ENCODE measurements at regions not wholly inside any gene's neighbourhood (a gene's known extent, or its start where the extent isn't known, plus 50 kb on each side); places are given as distances from the start of the nearest gene placed in this dataset.

- no peak for TF ChIP-seq ZNF280D (tag by site-specific recombination; IDR thresholded peaks at IDR 0.05)
- no peak for TF ChIP-seq KLF9 (tag by site-specific recombination; IDR thresholded peaks at IDR 0.05; ENCODE audit: low read depth)
- TF ChIP-seq, protein P1, sequence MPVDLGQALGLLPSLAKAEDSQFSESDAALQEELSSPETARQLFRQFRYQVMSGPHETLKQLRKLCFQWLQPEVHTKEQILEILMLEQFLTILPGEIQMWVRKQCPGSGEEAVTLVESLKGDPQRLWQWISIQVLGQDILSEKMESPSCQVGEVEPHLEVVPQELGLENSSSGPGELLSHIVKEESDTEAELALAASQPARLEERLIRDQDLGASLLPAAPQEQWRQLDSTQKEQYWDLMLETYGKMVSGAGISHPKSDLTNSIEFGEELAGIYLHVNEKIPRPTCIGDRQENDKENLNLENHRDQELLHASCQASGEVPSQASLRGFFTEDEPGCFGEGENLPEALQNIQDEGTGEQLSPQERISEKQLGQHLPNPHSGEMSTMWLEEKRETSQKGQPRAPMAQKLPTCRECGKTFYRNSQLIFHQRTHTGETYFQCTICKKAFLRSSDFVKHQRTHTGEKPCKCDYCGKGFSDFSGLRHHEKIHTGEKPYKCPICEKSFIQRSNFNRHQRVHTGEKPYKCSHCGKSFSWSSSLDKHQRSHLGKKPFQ (tag by site-specific recombination; IDR thresholded peaks at IDR 0.05) = no peak
- no peak for TF ChIP-seq KLF8 (tag by site-specific recombination; IDR thresholded peaks at IDR 0.05)
- TF ChIP-seq ZNF704 (tag by site-specific recombination; IDR thresholded peaks at IDR 0.05) = no peak
- TF ChIP-seq GLIS2 (tag by site-specific recombination; IDR thresholded peaks at IDR 0.05) = no peak
- no peak for TF ChIP-seq ZNF19 (tag by site-specific recombination; IDR thresholded peaks at IDR 0.05; ENCODE audit: low read depth)
- no peak for TF ChIP-seq ZNF366 (tag by site-specific recombination; conservative IDR thresholded peaks at IDR 0.05)
- TF ChIP-seq ZNF521 (tag by site-specific recombination; IDR thresholded peaks at IDR 0.05) = no peak
- no peak for TF ChIP-seq ZNF561 (tag by site-specific recombination; IDR thresholded peaks at IDR 0.05; ENCODE audit: borderline replicate concordance)
Measured at GRCh38 chr14:99006276-99006675, 265.7 kb downstream of the BCL11B start (continued).

- ChIA-PET POLR2A (no interaction called here), CTCF (no interaction called here)
- Histone ChIP-seq H3K27ac (ENCODE audit: extremely low read depth, low read depth, low read length) (no peak overlapping the region), H3K4me1 (ENCODE audit: control insufficient read depth, insufficient read depth, low read length) (no peaks in the 10 kb centered on the region), H3K9me3 (ENCODE audit: control insufficient read depth, insufficient read depth, low read depth, low read length) (no peaks in the 10 kb centered on the region), H3K4me3 (ENCODE audit: low read depth, low read length) (no peak overlapping the region), H3K36me3 (ENCODE audit: control insufficient read depth in 2 of 2, insufficient read depth in 1 of 2, low read length in 2 of 2) (no peaks in the 10 kb centered on the region)
- TF ChIP-seq EGR2 (tag by site-specific recombination; IDR thresholded peaks at IDR 0.05; ENCODE audit: low read depth) (peak; percentile 62), ZNF416 (tag by site-specific recombination; IDR thresholded peaks at IDR 0.05) (no peak), ZSCAN4 (tag by site-specific recombination; IDR thresholded peaks at IDR 0.05) (peak; percentile 97), ZFHX2 (tag by site-specific recombination; conservative IDR thresholded peaks at IDR 0.05) (peak; percentile 73), ZNF514 (tag by site-specific recombination; IDR thresholded peaks at IDR 0.05) (0 out of 2 replicates have a peak, but pooled peaks have one; percentile 12), ZNF324 (tag by site-specific recombination; IDR thresholded peaks at IDR 0.05) (no peak)
- TF ChIP-seq, protein P1 (tag by site-specific recombination; IDR thresholded peaks at IDR 0.05) = peak; percentile 85
Measured at GRCh38 chr14:99007795-99008194, 264.2 kb downstream of the BCL11B start.
